Keratinocyte (primary cell): ENCODE measurements at regions not wholly inside any gene's neighbourhood (a gene's known extent, or its start where the extent isn't known, plus 50 kb on each side); places are given as distances from the start of the nearest gene placed in this dataset.

Experiments used
- DNase-seq: peaks from one replicate; pipeline ENCODE4 v3.0.0-alpha.2; 2011; ENCODE audit warnings: low read depth, missing footprints, low spot score
- FAIRE-seq: peaks from 2 replicates; lab custom pipeline; 2011; peaks lifted over from hg19 to GRCh38; lab: Jason Lieb, UNC
- H2AFZ ChIP-seq: 2 replicates; pipeline ENCODE4 v1.6.0; 2012; ENCODE audit warnings: low read length, control low read depth, inconsistent platforms; ENCODE audit not compliant: control insufficient read depth
- H3K27ac ChIP-seq: 2 replicates; pipeline ENCODE4 v1.5.1; 2011; ENCODE audit warnings: low read length; ENCODE audit not compliant: control insufficient read depth, insufficient read depth
- H3K27me3 ChIP-seq: 3 replicates; pipeline ENCODE4 v1.6.0; 2011; ENCODE audit warnings: low read length; ENCODE audit not compliant: control insufficient read depth, insufficient read depth; ENCODE audit errors: extremely low read depth
- H3K36me3 ChIP-seq, 2 experiments: 2 replicates in 1 of 2; 3 replicates in 1 of 2; pipeline ENCODE4 v1.5.1; 2011; ENCODE audit warnings: low read length in 2 of 2, mild to moderate bottlenecking in 1 of 2; ENCODE audit not compliant: control insufficient read depth in 2 of 2, insufficient read depth in 2 of 2; ENCODE audit errors: extremely low read depth in 1 of 2
- H3K4me1 ChIP-seq: 3 replicates; pipeline ENCODE4 v1.5.1; 2011; ENCODE audit warnings: low read length; ENCODE audit not compliant: control insufficient read depth, insufficient read depth; ENCODE audit errors: extremely low read depth
- H3K4me2 ChIP-seq: 3 replicates; pipeline ENCODE4 v1.6.0; 2011; ENCODE audit warnings: low read depth, low read length; ENCODE audit not compliant: control insufficient read depth, insufficient read depth; ENCODE audit errors: extremely low read depth
- H3K4me3 ChIP-seq, 3 experiments: fragments of 200-600 bp in 1 of 3; sonication (generic) in 1 of 3; 2 replicates in 2 of 3; 3 replicates in 1 of 3; pipeline ENCODE4 v1.5.1; 2011 to 2016; ENCODE audit warnings: low read length in 3 of 3, mild to moderate bottlenecking in 3 of 3, control low read depth in 2 of 3, inconsistent platforms in 1 of 3, low read depth in 1 of 3, mixed read lengths in 1 of 3, mixed run types in 1 of 3, moderate library complexity in 1 of 3; ENCODE audit not compliant: control insufficient read depth in 2 of 3, insufficient read depth in 2 of 3; ENCODE audit errors: extremely low read depth in 1 of 3
- H3K79me2 ChIP-seq: 2 replicates; pipeline ENCODE4 v1.6.0; 2012; ENCODE audit warnings: low read length; ENCODE audit not compliant: control insufficient read depth, insufficient read depth
- H3K9ac ChIP-seq: 3 replicates; pipeline ENCODE4 v1.6.0; 2011; ENCODE audit warnings: low read length; ENCODE audit not compliant: control insufficient read depth, insufficient read depth; ENCODE audit errors: extremely low read depth
- H3K9me1 ChIP-seq: 3 replicates; pipeline ENCODE4 v1.6.0; 2011; ENCODE audit warnings: low read length; ENCODE audit not compliant: control insufficient read depth, insufficient read depth; ENCODE audit errors: extremely low read depth
- H3K9me3 ChIP-seq: 2 replicates; pipeline ENCODE4 v1.5.1; 2012; ENCODE audit warnings: low read depth, low read length; ENCODE audit not compliant: control insufficient read depth
- H4K20me1 ChIP-seq: 3 replicates; pipeline ENCODE4 v1.6.0; 2011; ENCODE audit warnings: low read length; ENCODE audit not compliant: control insufficient read depth, insufficient read depth; ENCODE audit errors: extremely low read depth
- EZH2 ChIP-seq: IDR thresholded peaks from one replicate; pipeline ENCODE4 v1.6.1; 2012; ENCODE audit warnings: inconsistent platforms, mild to moderate bottlenecking, low read length, moderate library complexity
- dilution Hi-C: fragments of 300-500 bp; cut with MboI; formaldehyde crosslinking; loops from one replicate; pipeline ENCODE4 v1.7.0; 2020; ENCODE audit warnings: low sequenced_read_pairs; ENCODE audit not compliant: extremely low pct_ligation_motif_present
- TF ChIP-seq, protein P1 (sequence below), 3 experiments: IDR thresholded peaks in 1 of 3; conservative IDR thresholded peaks in 1 of 3; optimal IDR thresholded peaks in 1 of 3; 2 replicates in 2 of 3; 3 replicates in 1 of 3; pipeline versions ENCODE3 to v1.5.1; 2011; ENCODE audit warnings: low read length in 3 of 3, mild to moderate bottlenecking in 3 of 3, moderate library complexity in 2 of 3, control low read depth in 1 of 3, inconsistent platforms in 1 of 3; ENCODE audit not compliant: insufficient read depth in 2 of 3; ENCODE audit errors: extremely low read depth in 1 of 3

- dilution Hi-C loops, result no loop called here
These were observed 648.9 kb upstream of the CXADR start for GRCh38 chr21:16863908-16864307.

DNA sequence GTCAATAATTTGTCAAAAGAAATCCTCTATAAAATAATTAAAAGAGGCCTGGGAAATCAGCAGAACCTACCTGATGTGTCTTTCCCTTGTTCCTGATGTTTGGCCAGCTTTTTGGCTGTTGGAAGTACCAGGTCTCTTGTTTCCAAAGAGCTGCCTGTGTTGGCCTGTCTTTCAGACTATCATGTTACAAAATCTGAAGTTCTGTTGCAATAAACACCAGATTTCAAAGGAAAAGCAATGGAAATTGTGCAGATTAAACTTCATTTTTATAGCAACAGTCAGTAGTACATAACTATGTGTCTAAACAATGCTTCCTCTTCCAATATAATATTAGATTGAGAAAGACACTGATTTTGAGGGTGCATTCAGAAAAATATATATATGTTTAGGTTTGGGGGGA, 647.2 kb upstream of the CXADR start:
- no peak for TF ChIP-seq EZH2
- TF ChIP-seq, protein P1, sequence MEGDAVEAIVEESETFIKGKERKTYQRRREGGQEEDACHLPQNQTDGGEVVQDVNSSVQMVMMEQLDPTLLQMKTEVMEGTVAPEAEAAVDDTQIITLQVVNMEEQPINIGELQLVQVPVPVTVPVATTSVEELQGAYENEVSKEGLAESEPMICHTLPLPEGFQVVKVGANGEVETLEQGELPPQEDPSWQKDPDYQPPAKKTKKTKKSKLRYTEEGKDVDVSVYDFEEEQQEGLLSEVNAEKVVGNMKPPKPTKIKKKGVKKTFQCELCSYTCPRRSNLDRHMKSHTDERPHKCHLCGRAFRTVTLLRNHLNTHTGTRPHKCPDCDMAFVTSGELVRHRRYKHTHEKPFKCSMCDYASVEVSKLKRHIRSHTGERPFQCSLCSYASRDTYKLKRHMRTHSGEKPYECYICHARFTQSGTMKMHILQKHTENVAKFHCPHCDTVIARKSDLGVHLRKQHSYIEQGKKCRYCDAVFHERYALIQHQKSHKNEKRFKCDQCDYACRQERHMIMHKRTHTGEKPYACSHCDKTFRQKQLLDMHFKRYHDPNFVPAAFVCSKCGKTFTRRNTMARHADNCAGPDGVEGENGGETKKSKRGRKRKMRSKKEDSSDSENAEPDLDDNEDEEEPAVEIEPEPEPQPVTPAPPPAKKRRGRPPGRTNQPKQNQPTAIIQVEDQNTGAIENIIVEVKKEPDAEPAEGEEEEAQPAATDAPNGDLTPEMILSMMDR (optimal IDR thresholded peaks at IDR 0.05 in 1 of 3, IDR thresholded peaks at IDR 0.05 in 1 of 3, conservative IDR thresholded peaks at IDR 0.05 in 1 of 3; ENCODE audit: extremely low read depth in 1 of 3, insufficient read depth in 2 of 3, low read length in 3 of 3), result no peak
- no peaks in the 10 kb centered on the region for H3K36me3 ChIP-seq
- no peak overlapping the region for H3K9ac ChIP-seq
- dilution Hi-C loops, result no loop called here
- H3K27me3 ChIP-seq, result no peaks in the 10 kb centered on the region
- H3K79me2 ChIP-seq, result no peaks in the 10 kb centered on the region
- no peaks in the 10 kb centered on the region for H3K4me1 ChIP-seq
- H4K20me1 ChIP-seq, result no peaks in the 10 kb centered on the region
- no peaks in the 10 kb centered on the region for H3K9me3 ChIP-seq
- H3K4me3 ChIP-seq, result no peak overlapping the region
- FAIRE-seq, result no peak
- no peak overlapping the region for H3K4me2 ChIP-seq
- no peak overlapping the region for H3K27ac ChIP-seq
- H2AFZ ChIP-seq, result no peak overlapping the region
- no peak for DNase-seq
- no peaks in the 10 kb centered on the region for H3K9me1 ChIP-seq

More at GRCh38 chr21:16863908-16864307, 648.9 kb upstream of the CXADR start:
- DNase-seq (no peak), FAIRE-seq (no peak)
- Histone ChIP-seq H2AFZ (no peak overlapping the region), H3K9ac (no peak overlapping the region), H3K27me3 (no peaks in the 10 kb centered on the region), H3K4me3 (no peak overlapping the region), H3K36me3 (no peaks in the 10 kb centered on the region), H3K9me3 (no peaks in the 10 kb centered on the region), H3K27ac (no peak overlapping the region), H4K20me1 (no peaks in the 10 kb centered on the region), H3K4me2 (no peak overlapping the region), H3K9me1 (no peaks in the 10 kb centered on the region), H3K79me2 (no peaks in the 10 kb centered on the region), H3K4me1 (no peaks in the 10 kb centered on the region)
- TF ChIP-seq, protein P1 (optimal IDR thresholded peaks at IDR 0.05 in 1 of 3, IDR thresholded peaks at IDR 0.05 in 1 of 3, conservative IDR thresholded peaks at IDR 0.05 in 1 of 3; ENCODE audit: extremely low read depth in 1 of 3, insufficient read depth in 2 of 3, low read length in 3 of 3), result no peak
- TF ChIP-seq EZH2, result no peak
